Activated naive CD8-positive, alpha-beta T cell treated with anti-CD3 and anti-CD28 coated beads, Interleukin-2, amount 10 ng/mL, durations not matched to agents 7 days and 5 days (primary cell): ENCODE measurements at regions not wholly inside any gene's neighbourhood (a gene's known extent, or its start where the extent isn't known, plus 50 kb on each side); places are given as distances from the start of the nearest gene placed in this dataset.
"Not testable (repeated sequence)": the region's sequence is repeated elsewhere in the genome, so short reads cannot be mapped to it uniquely, and the experiment has no call there.

Experiments used
- ATAC-seq: fragments of 150-1000 bp; cut with Tn5 transposase; one replicate; pipeline ENCODE4 v1.10.0; 2021; ENCODE audit warnings: low read depth, moderate library complexity
- POLR2A ChIA-PET: fragments of 350-600 bp; sonication (Branson Sonifier 250); formaldehyde crosslinking; loops from one replicate; lab custom pipeline; 2021; ENCODE audit warnings: antibody characterized with exemption; lab: Charles Lee
- DNase-seq: peaks from one replicate; pipeline ENCODE4 v3.0.0; 2021
- H3K27ac Mint-ChIP-seq: one replicate; pipeline ENCODE4 v1.8.0; 2022; ENCODE audit warnings: mild to moderate bottlenecking, mixed read lengths
- H3K27me3 Mint-ChIP-seq: one replicate; pipeline ENCODE4 v1.8.0; 2022; ENCODE audit warnings: mild to moderate bottlenecking, moderate library complexity, mixed read lengths
- H3K36me3 Mint-ChIP-seq: one replicate; pipeline ENCODE4 v1.8.0; 2021; ENCODE audit warnings: mild to moderate bottlenecking, mixed read lengths
- H3K4me1 Mint-ChIP-seq: one replicate; pipeline ENCODE4 v1.8.0; 2021; ENCODE audit warnings: mixed read lengths
- H3K4me3 Mint-ChIP-seq: one replicate; pipeline ENCODE4 v1.8.0; 2022; ENCODE audit warnings: mild to moderate bottlenecking, moderate library complexity, mixed read lengths
- H3K9me3 Mint-ChIP-seq: one replicate; pipeline ENCODE4 v1.8.0; 2021; ENCODE audit warnings: mixed read lengths

DNA sequence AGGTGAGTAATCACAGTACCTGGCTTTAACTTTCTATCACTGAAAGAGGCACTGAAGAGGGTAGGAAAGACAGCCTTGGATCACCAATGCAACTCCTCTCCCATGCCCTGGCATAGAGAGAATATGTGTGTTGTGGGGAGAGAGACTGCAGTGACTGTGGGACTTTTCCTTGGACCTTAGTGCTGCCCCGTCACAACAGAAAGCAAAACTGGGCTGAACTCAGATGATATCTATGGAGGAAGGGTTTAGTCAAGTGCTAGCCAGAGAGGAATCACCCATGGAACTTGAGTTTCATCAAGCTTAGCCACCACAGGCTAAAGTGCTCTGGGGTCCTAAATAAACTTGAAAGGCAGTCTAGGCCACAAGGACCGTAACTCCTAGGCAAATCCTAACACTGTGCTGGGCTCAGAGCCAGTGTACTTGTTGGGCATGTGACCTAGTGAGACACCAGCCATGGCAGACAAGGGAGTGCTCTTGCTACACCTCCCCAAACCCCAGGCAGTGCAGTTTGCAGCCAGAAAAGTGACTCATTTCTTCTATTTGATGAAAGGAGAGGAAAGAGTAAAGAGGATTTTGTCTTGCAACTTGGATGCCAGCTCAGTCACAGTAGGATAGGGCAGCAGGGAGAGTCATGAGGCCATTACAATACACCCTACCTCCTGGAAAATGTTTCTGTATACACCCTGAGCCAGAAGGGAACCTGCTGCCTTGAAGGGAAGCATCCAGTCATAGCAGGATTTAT, 105.8 kb upstream of the SPOPL start:
- ATAC-seq (no peak), DNase-seq (no peak)
- H3K36me3 Mint-ChIP-seq = no peaks in the 10 kb centered on the region
- H3K9me3 Mint-ChIP-seq = peaks cover 3% of the 10 kb centered on the region
- POLR2A ChIA-PET = no interaction called here
- H3K27me3 Mint-ChIP-seq = no peaks in the 10 kb centered on the region
- no peak overlapping the region for H3K27ac Mint-ChIP-seq
- H3K4me3 Mint-ChIP-seq = no peak overlapping the region
- no peaks in the 10 kb centered on the region for H3K4me1 Mint-ChIP-seq

DNA sequence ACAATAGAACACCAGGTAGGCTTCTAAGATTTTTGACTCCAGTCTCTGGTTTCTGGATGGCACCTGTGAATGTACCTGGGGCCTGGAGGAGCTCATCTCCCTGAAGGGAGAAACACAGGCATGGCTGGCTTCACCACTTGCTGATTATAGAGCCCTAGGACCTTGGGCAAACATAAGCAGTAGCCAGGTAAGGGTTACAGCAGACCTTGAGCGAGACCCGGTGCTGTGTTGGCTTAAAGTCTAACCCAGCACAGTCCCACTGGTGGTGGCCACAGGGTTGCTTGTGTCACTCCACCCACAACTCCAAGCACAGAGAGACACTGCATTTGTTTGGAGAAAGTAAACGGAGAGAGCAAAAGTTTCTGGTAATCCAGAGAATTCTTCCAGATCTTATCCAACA, 104.7 kb upstream of the SPOPL start:
- H3K4me1 Mint-ChIP-seq = no peaks in the 10 kb centered on the region
- H3K9me3 Mint-ChIP-seq = peaks cover 3% of the 10 kb centered on the region
- no peak overlapping the region for H3K4me3 Mint-ChIP-seq
- H3K27me3 Mint-ChIP-seq = no peaks in the 10 kb centered on the region
- ATAC-seq (no peak), DNase-seq (no peak)
- no peaks in the 10 kb centered on the region for H3K36me3 Mint-ChIP-seq
- POLR2A ChIA-PET = no interaction called here
- H3K27ac Mint-ChIP-seq = no peak overlapping the region

DNA sequence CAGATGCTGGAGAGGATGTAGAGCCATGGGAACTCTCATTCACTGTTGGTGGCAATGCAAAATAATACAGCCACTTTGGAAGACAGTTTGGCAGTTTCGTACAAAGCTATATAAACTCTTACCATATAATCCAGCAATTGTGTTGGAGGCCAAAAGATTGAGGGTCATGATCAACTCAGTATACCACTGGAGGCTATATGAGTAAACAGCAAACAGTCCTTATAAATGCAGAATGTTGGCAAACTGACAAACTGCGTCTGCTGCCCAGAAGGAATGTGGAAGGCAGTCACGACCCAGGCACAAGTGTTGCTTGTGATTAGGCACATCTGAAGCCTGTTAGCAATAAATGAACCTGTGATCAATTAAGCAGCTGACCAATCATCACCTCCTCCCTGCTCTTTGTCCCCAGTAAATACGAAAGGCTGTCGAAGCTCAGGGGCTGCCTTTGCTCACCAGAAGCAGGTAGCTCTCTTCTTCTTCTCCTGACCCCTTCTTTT, 98.1 kb upstream of the SPOPL start:
- H3K27me3 Mint-ChIP-seq = no peaks in the 10 kb centered on the region
- POLR2A ChIA-PET = no interaction called here
- no peak overlapping the region for H3K4me3 Mint-ChIP-seq
- no peaks in the 10 kb centered on the region for H3K9me3 Mint-ChIP-seq
- DNase-seq = no peak
- no peak for ATAC-seq
- no peaks in the 10 kb centered on the region for H3K4me1 Mint-ChIP-seq
- H3K27ac Mint-ChIP-seq = no peak overlapping the region
- no peaks in the 10 kb centered on the region for H3K36me3 Mint-ChIP-seq

DNA sequence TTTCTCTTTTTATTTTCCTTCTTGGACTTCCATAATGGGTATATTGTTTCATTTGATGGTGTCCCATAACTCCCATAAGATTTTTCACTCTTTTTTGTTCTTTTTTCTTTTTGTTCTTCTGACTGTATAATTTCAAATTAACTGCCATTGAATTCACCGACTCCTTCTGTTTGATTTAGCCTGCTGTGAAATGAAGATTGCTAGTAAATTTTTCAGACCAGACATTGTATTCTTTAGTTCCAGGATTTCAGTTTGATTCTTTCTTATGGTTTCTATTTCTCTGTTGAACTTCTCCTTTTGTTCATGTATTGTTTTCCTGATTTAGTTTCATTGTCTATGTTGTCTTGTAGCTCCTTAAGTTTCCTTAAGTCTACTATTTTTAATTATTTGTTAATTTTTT, 87.6 kb upstream of the SPOPL start:
- POLR2A ChIA-PET = no interaction called here
- Mint-ChIP-seq H3K4me1 (no peaks in the 10 kb centered on the region), H3K27ac (no peak overlapping the region), H3K27me3 (no peaks in the 10 kb centered on the region), H3K4me3 (no peak overlapping the region), H3K36me3 (no peaks in the 10 kb centered on the region), H3K9me3 (peaks cover 10% of the 10 kb centered on the region)
- no peak for ATAC-seq
- DNase-seq = no peak

DNA sequence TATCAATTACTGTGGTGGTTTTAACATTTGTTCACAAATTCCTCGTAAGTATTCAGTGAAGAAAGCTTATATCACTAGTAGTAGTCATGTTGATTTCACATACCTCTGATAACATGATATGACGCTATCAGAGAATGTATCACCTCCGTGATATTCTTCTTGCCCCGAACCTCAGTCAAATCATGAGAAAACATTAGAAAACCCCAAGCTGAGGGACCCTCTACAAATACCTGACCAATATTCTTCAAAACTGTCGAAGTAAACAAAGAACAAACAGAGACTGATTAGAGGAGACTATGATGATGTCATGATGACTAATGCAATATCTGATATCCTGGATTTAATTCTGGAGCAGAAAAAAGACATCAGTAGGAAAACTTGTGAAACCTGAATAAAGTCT, 85.6 kb upstream of the SPOPL start:
- ATAC-seq (no peak), DNase-seq (no peak)
- Mint-ChIP-seq H3K27ac (no peak overlapping the region), H3K36me3 (no peaks in the 10 kb centered on the region), H3K9me3 (peaks cover 10% of the 10 kb centered on the region), H3K27me3 (no peaks in the 10 kb centered on the region), H3K4me1 (no peaks in the 10 kb centered on the region), H3K4me3 (no peak overlapping the region)
- POLR2A ChIA-PET = no interaction called here

DNA sequence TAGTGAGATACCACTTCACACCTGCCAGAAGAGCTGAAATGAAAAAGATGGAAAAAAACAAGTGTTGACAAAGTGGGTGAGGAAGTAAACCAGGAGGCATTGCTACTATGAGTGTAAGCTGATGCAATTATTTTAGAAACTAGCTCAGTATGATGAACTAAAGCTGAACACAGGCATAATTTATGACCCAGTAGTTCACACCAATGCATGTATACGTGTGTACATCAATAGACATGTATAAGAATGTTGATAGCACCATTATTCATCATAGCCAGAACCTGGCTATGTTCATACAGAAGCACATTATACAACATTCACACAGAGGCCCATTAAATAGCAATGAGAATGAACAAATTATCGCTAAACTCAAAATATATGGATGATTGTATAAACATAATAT, 83.1 kb upstream of the SPOPL start:
- POLR2A ChIA-PET = no interaction called here
- ATAC-seq = no peak
- no peak overlapping the region for H3K4me3 Mint-ChIP-seq
- no peaks in the 10 kb centered on the region for H3K27me3 Mint-ChIP-seq
- H3K27ac Mint-ChIP-seq = no peak overlapping the region
- H3K9me3 Mint-ChIP-seq = peaks cover 6% of the 10 kb centered on the region
- H3K36me3 Mint-ChIP-seq = no peaks in the 10 kb centered on the region
- H3K4me1 Mint-ChIP-seq = no peaks in the 10 kb centered on the region
- DNase-seq = no peak

DNA sequence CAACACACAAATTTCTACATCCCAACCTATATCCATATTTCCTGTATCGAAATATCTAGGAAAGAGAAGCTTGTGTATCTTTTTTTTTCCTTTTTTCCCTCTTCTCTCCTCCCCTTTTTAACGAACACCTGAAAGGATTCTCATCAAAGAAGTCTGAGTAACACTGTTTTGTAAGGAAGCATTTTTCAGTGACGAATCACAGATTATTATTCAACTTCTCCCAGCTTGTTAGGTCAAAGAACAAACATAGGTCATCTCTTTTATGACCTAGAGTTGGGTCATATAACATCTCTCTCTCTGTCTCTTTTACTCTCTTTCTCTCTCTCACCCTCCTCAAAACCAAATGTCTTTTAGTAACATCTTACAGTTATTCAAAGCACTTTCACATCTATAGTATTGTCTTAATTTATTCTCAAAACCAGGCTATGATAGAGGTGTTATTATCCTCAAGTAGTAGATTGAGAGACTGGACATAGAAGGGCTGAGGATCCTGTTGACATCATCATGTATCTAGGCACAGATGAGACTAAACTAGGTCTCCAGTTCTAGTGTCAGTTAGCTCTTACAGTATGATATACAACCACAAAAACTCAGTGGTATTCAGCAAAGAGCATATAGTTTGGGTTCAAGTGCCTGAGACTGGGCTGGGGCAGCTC, 80.1 kb upstream of the SPOPL start:
- POLR2A ChIA-PET = no interaction called here
- Mint-ChIP-seq H3K4me1 (no peaks in the 10 kb centered on the region), H3K27me3 (no peaks in the 10 kb centered on the region), H3K27ac (no peak overlapping the region), H3K4me3 (no peak overlapping the region), H3K9me3 (peaks cover 4% of the 10 kb centered on the region), H3K36me3 (no peaks in the 10 kb centered on the region)
- ATAC-seq = no peak
- DNase-seq = no peak

DNA sequence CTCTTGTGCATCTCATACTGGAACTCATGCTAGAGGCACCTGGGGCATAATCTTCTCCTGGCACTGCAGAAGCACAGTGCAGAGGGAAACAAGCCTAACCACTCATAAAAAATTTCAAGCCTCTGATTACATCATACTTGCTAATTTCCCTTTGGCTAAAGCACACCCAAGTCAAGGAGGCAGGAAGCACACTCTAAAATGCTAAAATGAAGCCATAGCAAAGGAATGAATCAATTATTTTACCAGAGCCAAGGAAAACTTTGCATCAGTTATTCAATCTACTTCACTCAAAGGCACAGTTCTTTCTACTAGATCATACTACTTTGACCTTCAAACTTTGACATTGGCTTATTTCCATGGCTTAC, 79.6 kb upstream of the SPOPL start:
- no peaks in the 10 kb centered on the region for H3K27me3 Mint-ChIP-seq
- DNase-seq (no peak), ATAC-seq (no peak)
- no peak overlapping the region for H3K27ac Mint-ChIP-seq
- no peak overlapping the region for H3K4me3 Mint-ChIP-seq
- POLR2A ChIA-PET = no interaction called here
- H3K36me3 Mint-ChIP-seq = no peaks in the 10 kb centered on the region
- no peaks in the 10 kb centered on the region for H3K4me1 Mint-ChIP-seq
- peaks cover 6% of the 10 kb centered on the region for H3K9me3 Mint-ChIP-seq

DNA sequence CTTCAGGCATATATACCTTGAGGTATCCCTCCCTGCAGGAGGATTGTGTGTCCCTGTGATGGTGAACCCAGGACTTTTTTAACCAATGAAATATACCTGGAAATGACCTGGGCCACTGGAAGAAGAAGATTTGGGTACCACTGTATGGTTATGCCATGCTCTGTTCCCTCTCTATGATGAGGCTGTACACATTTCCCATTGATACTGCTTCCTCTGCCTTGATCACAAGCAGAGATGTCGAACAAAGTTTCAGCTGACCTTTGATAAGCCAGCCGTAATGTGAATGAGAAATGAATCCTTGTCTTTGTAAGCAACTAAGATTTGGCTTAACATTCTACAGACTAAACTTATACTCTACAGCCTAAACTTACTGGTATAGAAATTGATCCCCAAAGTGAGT, 78.4 kb upstream of the SPOPL start:
- no peak overlapping the region for H3K4me3 Mint-ChIP-seq
- POLR2A ChIA-PET = no interaction called here
- no peaks in the 10 kb centered on the region for H3K4me1 Mint-ChIP-seq
- DNase-seq (no peak), ATAC-seq (no peak)
- no peaks in the 10 kb centered on the region for H3K27me3 Mint-ChIP-seq
- no peak overlapping the region for H3K27ac Mint-ChIP-seq
- no peaks in the 10 kb centered on the region for H3K36me3 Mint-ChIP-seq
- peaks cover 6% of the 10 kb centered on the region for H3K9me3 Mint-ChIP-seq

DNA sequence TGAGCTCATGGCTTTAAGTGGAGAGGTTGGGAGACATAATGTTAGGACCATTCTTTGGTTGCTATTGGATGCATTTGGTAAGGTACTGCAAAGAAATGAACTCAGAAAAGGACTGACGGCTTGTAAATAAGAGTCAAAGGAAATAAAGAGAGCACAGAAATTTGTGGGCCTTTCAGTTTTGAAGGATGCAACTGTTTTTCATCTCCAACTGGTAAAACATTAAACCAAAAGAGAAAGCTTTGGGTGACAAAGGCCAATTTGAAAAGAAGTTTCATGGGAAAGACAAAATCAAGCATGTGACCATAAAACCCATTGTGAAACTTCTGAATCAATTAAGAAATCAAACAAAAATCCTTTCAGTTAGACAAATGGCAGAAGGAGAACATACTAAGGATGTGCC, 77.8 kb upstream of the SPOPL start:
- no peak for DNase-seq
- no peak overlapping the region for H3K27ac Mint-ChIP-seq
- no peak overlapping the region for H3K4me3 Mint-ChIP-seq
- ATAC-seq = no peak
- no peaks in the 10 kb centered on the region for H3K36me3 Mint-ChIP-seq
- POLR2A ChIA-PET = no interaction called here
- H3K9me3 Mint-ChIP-seq = peaks cover 6% of the 10 kb centered on the region
- H3K4me1 Mint-ChIP-seq = no peaks in the 10 kb centered on the region
- no peaks in the 10 kb centered on the region for H3K27me3 Mint-ChIP-seq

DNA sequence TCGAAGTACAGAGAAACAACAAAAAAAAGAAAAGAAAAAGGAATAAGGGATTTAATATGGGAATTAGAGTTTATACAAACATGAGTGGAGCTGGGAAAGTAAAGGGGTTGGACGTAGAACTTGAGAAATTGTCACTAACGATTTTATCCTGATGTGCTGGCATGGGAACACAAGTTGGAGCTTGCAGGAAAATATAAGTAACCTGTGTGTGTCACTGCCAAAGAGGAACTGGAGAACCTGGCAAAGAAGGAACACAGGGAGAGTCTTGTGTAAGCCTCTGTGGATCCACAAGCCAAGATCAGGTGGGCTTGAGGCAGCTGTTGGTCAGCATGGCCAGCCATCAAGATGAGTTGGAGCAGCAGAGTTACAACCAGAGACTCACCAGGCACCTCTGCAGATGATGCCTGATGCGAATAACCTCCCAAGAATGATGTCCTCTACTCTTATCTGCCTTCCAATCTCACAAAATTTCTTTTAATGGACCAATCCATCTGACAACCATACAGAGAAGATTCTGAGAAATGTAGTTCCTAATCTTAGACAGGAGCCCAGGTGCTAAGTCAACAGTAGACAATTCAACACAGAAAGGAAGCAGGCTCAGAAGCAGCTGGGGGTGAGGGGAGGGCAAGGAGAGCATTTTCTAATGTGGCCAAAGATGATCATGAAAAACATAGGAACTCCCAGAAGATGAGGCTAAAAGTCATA, 77.0 kb upstream of the SPOPL start:
- no peaks in the 10 kb centered on the region for H3K36me3 Mint-ChIP-seq
- POLR2A ChIA-PET = no interaction called here

DNA sequence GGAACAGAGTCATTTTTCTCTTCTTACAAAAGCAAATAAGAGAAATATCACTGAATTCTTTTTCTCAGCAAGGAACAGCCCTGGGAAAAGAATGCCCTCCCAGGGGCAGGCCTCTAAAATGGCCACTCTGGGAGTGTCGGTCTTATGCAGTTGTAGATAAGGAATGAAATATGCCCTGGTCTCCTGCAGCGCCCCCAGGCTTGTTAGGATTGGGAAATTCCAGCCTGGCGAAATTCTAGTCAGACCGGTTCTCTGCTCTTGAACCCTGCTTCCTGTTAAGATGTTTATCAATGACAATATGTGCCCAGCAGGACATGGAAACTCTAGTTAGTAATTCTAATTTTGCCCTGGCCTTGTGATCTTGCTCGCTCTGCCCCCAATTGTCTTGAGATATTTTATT, 75.5 kb upstream of the SPOPL start:
- H3K4me3 Mint-ChIP-seq, DNase-seq, H3K36me3 Mint-ChIP-seq, POLR2A ChIA-PET, H3K27ac Mint-ChIP-seq, H3K4me1 Mint-ChIP-seq, ATAC-seq, H3K27me3 Mint-ChIP-seq, H3K9me3 Mint-ChIP-seq: not testable (repeated sequence)

More for the DNA sequence above, 77.0 kb upstream of the SPOPL start:
- Mint-ChIP-seq H3K27ac (no peak overlapping the region), H3K4me3 (no peak overlapping the region), H3K27me3 (no peaks in the 10 kb centered on the region), H3K9me3 (peaks cover 6% of the 10 kb centered on the region), H3K4me1 (no peaks in the 10 kb centered on the region)
- ATAC-seq (no peak), DNase-seq (no peak)

DNA sequence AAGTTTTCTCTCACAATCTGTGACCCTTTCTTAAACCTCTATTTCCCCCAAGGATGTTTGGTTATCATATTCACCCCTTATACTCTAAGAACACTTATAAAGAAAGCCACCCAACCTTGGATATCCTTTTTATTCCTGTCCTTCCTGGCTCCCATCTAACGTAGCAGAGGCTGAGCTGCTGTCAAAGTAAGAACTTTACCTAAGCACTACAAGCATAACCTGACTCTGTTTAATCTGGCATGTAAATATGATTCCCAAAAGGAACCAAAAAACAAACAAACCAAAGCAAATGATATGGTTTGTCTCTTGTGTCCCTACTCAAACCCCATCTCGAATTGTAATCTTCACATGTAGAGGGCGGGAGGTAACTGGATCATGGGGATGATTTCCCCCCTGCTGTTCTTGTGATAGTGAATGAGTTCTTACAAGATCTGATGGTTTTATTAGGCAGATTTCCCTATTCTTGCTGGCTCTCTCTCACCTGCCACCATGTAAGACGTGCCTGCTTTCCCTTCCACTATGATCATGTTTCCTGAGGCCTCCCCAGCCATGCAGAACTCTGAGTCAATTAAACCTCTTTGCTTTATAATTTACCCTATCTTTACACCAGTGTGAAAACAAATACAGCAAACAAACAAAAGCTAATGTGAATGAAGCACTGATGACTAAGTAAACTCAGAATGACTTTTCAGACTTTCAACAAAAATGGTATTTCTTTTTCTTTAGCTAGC, 72.7 kb upstream of the SPOPL start:
- POLR2A ChIA-PET = no interaction called here
- no peak overlapping the region for H3K4me3 Mint-ChIP-seq
- H3K27me3 Mint-ChIP-seq = no peaks in the 10 kb centered on the region
- H3K9me3 Mint-ChIP-seq = peaks cover 6% of the 10 kb centered on the region
- H3K4me1 Mint-ChIP-seq = no peaks in the 10 kb centered on the region
- DNase-seq = no peak
- no peak for ATAC-seq
- no peaks in the 10 kb centered on the region for H3K36me3 Mint-ChIP-seq
- no peak overlapping the region for H3K27ac Mint-ChIP-seq
